ENCODE measurements at regions not wholly inside any gene's neighbourhood (a gene's known extent, or its start where the extent isn't known, plus 50 kb on each side); places are given as distances from the start of the nearest gene placed in this dataset.

GRCh38 chr5:52668544-52669185, 119.1 kb upstream of the ITGA1 start:
- no peak overlapping the region for H2AK5ac ChIP-seq (ENCODE audit: low read depth, low read length)
- H3K23ac ChIP-seq (ENCODE audit: insufficient read length), result no peak overlapping the region
- no peaks in the 10 kb centered on the region for H3K79me2 ChIP-seq (ENCODE audit: control insufficient read depth in 1 of 2, insufficient read depth in 2 of 2, low read length in 2 of 2)
- no peak overlapping the region for H2BK12ac ChIP-seq (ENCODE audit: low read depth, low read length)
- no peak overlapping the region for H4K5ac ChIP-seq (ENCODE audit: insufficient read length, low read depth, low read length)
- H3K79me1 ChIP-seq (ENCODE audit: low read depth, low read length), result no peaks in the 10 kb centered on the region
- TF ChIP-seq GABPA (IDR thresholded peaks at IDR 0.05; ENCODE audit: borderline replicate concordance, insufficient read depth, low read length) (no peak), USF2 (IDR thresholded peaks at IDR 0.05; ENCODE audit: low read length) (0 out of 2 replicates have a peak, but pooled peaks have one; percentile 11), MAFK (IDR thresholded peaks at IDR 0.05; ENCODE audit: low read depth, low read length) (peak; percentile 22; the same call in 1 of the 2 replicates)
- no peak overlapping the region for H4K91ac ChIP-seq (replicated peaks; ENCODE audit: insufficient read length, low read length)
- no peaks in the 10 kb centered on the region for H3K4me1 ChIP-seq (replicated peaks in 1 of 4; ENCODE audit: control insufficient read depth in 3 of 4, insufficient read depth in 4 of 4, low read length in 3 of 4)
- no peaks in the 10 kb centered on the region for H3K23me2 ChIP-seq (ENCODE audit: low read depth, low read length)
- WGBS, 2 experiments (ENCODE audit: extremely low coverage in 1 of 2, insufficient coverage in 1 of 2, insufficient read length in 1 of 2, insufficient replicate concordance in 2 of 2, low coverage in 1 of 2, low lambda C conversion rate in 2 of 2, missing lambda C conversion rate in 1 of 2), result 93% methylated on average over 20 of the region's 20 CpGs; no CpG with 5 or more reads in 1 of the 2 experiments
- H4K20me1 ChIP-seq (replicated peaks in 1 of 2; ENCODE audit: control insufficient read depth in 1 of 2, insufficient read depth in 2 of 2, low read length in 2 of 2), result no peaks in the 10 kb centered on the region
- FAIRE-seq, result no peak
- H2AFZ ChIP-seq (ENCODE audit: low read length), result peak overlapping the region; percentile 71; the same call in 1 of the 2 replicates
- no peak overlapping the region for H3K27ac ChIP-seq (ENCODE audit: low read depth, low read length)
- no peak overlapping the region for H3K56ac ChIP-seq (replicated peaks; ENCODE audit: insufficient read length, low read depth, low read length)
- no peak overlapping the region for H2BK5ac ChIP-seq (ENCODE audit: low read depth, low read length)
- ChIA-PET CTCF (ENCODE audit: partially characterized antibody) (no interaction called here), POLR2A (ENCODE audit: partially characterized antibody) (no interaction called here)
- H3K9ac ChIP-seq (replicated peaks in 1 of 4; ENCODE audit: extremely low read depth in 1 of 4, low read depth in 3 of 4, low read length in 3 of 4), result no peak overlapping the region
- no peaks in the 10 kb centered on the region for H3K27me3 ChIP-seq (replicated peaks in 1 of 4; ENCODE audit: control insufficient read depth in 3 of 4, extremely low read depth in 1 of 4, insufficient read depth in 3 of 4, low read length in 3 of 4)
- H3K14ac ChIP-seq (ENCODE audit: insufficient read length), result no peak overlapping the region
- DNase-seq (ENCODE audit: low read depth in 1 of 2, low spot score in 2 of 2), result no peak
- no peaks in the 10 kb centered on the region for H3K36me3 ChIP-seq (ENCODE audit: control insufficient read depth in 2 of 4, insufficient read depth in 4 of 4, low read length in 3 of 4)
- H3K9me3 ChIP-seq (ENCODE audit: insufficient read depth in 2 of 2, low read depth in 1 of 2, low read length in 1 of 2), result no peaks in the 10 kb centered on the region; a peak in 1 of 4 replicates
- H2BK20ac ChIP-seq (ENCODE audit: low read length), result no peak overlapping the region
- no peak overlapping the region for H3K18ac ChIP-seq (ENCODE audit: extremely low read depth, low read length)
- H3K4ac ChIP-seq (replicated peaks; ENCODE audit: insufficient read length, low read depth, low read length), result no peak overlapping the region
- H2BK15ac ChIP-seq (ENCODE audit: low read length), result no peak overlapping the region
- peak overlapping the region; percentile 39; the same call in 1 of the 2 replicates for H4K8ac ChIP-seq (ENCODE audit: extremely low read depth, insufficient read depth, low read length)
- H3K4me3 ChIP-seq (ENCODE audit: extremely low read depth in 1 of 4, insufficient read depth in 2 of 4, low read depth in 3 of 4, low read length in 4 of 4), result no peak overlapping the region
- no peak overlapping the region for H3K4me2 ChIP-seq (ENCODE audit: insufficient read depth in 1 of 2, low read depth in 2 of 2, low read length in 2 of 2)
- no peak overlapping the region for H2BK120ac ChIP-seq (replicated peaks; ENCODE audit: low read depth, low read length)

Measured in H1 (cell line).